ENCODE measurements at regions not wholly inside any gene's neighbourhood (a gene's known extent, or its start where the extent isn't known, plus 50 kb on each side); places are given as distances from the start of the nearest gene placed in this dataset.

DNA sequence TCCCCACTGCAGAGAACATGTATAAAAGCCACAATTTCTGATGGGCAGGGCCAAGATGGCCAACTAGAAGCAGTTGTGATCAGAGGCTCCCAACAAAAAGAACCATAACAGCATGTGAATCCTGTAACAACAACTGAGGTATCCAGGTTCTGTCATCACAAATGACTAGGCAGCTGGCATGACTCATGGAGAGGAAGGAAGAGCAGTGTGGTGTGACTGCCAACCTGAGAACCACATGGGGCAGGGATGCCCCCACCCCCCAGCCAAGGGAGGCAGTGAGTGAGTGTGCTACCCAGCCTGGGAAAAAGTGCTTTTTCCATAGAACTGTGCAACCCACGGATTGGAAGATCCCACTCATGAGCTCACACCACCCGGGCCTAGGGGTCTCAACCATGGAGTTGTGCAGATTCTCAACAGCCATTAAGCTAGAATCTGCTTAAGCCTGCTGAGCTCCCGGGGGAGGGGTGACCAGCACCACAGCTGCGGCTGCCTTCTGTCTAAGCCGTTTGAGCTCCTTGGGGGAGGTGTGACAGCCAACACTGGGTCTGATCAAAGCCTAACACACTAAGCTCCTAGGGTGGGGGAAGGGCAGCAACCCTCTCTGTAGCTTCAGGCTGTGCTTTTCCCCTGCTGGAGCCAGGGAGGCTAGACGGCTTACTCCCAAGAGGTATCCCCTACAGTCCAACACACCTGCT, 80.1 kb upstream of the DMAC1 start:
- Histone ChIP-seq H3K36me3 (replicated peaks in 1 of 2; ENCODE audit: control insufficient read depth in 1 of 2, insufficient read depth in 2 of 2, low read length in 2 of 2) (no peaks in the 10 kb centered on the region), H4K20me1 (ENCODE audit: insufficient read depth, low read length) (no peaks in the 10 kb centered on the region), H3K27me3 (ENCODE audit: control insufficient read depth in 2 of 2, insufficient read depth in 2 of 2, low read length in 2 of 2) (no peaks in the 10 kb centered on the region), H3K79me2 (ENCODE audit: insufficient read depth, low read length) (no peaks in the 10 kb centered on the region), H3K27ac (ENCODE audit: low read depth in 1 of 2, low read length in 2 of 2) (no peak overlapping the region), H3K9ac (ENCODE audit: insufficient read depth, low read length, poor library complexity, severe bottlenecking) (no peak overlapping the region), H2AFZ (ENCODE audit: insufficient read depth, low read depth, low read length, poor library complexity, severe bottlenecking) (no peak overlapping the region), H3K4me3 (replicated peaks in 1 of 3; ENCODE audit: low read depth in 2 of 3, low read length in 3 of 3) (no peak overlapping the region), H3K9me3 (replicated peaks in 1 of 2; ENCODE audit: control insufficient read depth in 1 of 2, insufficient read depth in 1 of 2, low read length in 2 of 2) (peaks cover 0 to 6% of the 10 kb centered on the region in 2 donors), H3K4me1 (ENCODE audit: control insufficient read depth in 1 of 2, insufficient read depth in 2 of 2, low read length in 2 of 2) (no peaks in the 10 kb centered on the region), H3K4me2 (replicated peaks; ENCODE audit: extremely low read depth, low read length, poor library complexity, severe bottlenecking) (no peak overlapping the region)
- Mint-ChIP-seq H3K4me3 (no peak overlapping the region), H3K27me3 (ENCODE audit: low read depth in 3 of 3) (peaks cover 0 to 3% (median 0%) of the 10 kb centered on the region in 3 donors), H3K36me3 (no peaks in the 10 kb centered on the region), H3K9me3 (peaks cover 4 to 23% (median 10%) of the 10 kb centered on the region in 7 donors), H3K27ac (no peak overlapping the region), H3K4me1 (peaks cover 4% of the 10 kb centered on the region)
- intact Hi-C loops (cut with micrococcal nuclease) = no loop called here
- TF ChIP-seq, protein P1, sequence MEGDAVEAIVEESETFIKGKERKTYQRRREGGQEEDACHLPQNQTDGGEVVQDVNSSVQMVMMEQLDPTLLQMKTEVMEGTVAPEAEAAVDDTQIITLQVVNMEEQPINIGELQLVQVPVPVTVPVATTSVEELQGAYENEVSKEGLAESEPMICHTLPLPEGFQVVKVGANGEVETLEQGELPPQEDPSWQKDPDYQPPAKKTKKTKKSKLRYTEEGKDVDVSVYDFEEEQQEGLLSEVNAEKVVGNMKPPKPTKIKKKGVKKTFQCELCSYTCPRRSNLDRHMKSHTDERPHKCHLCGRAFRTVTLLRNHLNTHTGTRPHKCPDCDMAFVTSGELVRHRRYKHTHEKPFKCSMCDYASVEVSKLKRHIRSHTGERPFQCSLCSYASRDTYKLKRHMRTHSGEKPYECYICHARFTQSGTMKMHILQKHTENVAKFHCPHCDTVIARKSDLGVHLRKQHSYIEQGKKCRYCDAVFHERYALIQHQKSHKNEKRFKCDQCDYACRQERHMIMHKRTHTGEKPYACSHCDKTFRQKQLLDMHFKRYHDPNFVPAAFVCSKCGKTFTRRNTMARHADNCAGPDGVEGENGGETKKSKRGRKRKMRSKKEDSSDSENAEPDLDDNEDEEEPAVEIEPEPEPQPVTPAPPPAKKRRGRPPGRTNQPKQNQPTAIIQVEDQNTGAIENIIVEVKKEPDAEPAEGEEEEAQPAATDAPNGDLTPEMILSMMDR (IDR thresholded peaks at IDR 0.05) = no peak
- peak in 2 of 3 donors; percentile 2 to 21 for DNase-seq
- no CpG with 5 or more reads among the region's 6 CpGs for WGBS (ENCODE audit: insufficient coverage)

DNA sequence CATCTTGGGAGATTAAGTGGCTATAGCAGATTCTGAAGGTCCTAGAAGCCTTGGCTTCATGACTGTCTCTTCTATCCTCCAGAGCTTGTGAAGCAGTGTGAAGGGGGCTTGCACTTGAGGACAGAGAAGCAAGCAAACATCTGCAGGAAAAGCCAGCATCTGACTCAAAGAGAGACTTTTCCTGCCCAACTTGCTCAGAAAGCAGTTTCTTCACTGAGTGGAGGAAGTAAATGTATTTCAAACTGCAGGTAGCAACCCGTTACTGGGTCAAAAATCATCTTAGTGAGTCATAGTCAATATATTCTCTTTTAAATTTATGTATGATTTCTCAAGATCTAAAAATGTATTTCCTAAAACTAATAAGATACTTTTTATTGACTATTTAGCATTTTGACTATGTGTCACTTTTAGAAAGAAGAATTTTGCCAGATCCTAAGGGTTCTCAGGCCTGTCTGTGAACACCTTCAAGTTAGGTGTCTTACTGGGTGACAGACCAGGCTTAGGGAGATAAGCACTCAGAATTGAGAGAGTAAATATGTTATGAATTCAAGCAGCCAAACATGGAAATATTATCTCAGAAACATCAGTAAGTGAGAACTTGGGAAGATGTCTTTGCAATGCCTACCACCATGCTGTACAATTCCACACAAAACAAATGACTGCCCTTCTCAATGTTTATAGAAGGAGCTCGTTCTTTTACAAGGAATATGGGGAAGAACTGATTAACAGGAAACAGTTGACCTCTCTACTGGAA, 72.6 kb upstream of the DMAC1 start:
- Histone ChIP-seq H3K36me3 (replicated peaks in 1 of 2; ENCODE audit: control insufficient read depth in 1 of 2, insufficient read depth in 2 of 2, low read length in 2 of 2) (no peaks in the 10 kb centered on the region), H4K20me1 (ENCODE audit: insufficient read depth, low read length) (no peaks in the 10 kb centered on the region), H3K27ac (ENCODE audit: low read depth in 1 of 2, low read length in 2 of 2) (no peak overlapping the region), H3K4me2 (replicated peaks; ENCODE audit: extremely low read depth, low read length, poor library complexity, severe bottlenecking) (no peak overlapping the region), H3K27me3 (ENCODE audit: control insufficient read depth in 2 of 2, insufficient read depth in 2 of 2, low read length in 2 of 2) (no peaks in the 10 kb centered on the region), H3K9me3 (replicated peaks in 1 of 2; ENCODE audit: control insufficient read depth in 1 of 2, insufficient read depth in 1 of 2, low read length in 2 of 2) (peaks cover 0 to 6% of the 10 kb centered on the region in 2 donors), H3K9ac (ENCODE audit: insufficient read depth, low read length, poor library complexity, severe bottlenecking) (no peak overlapping the region), H2AFZ (ENCODE audit: insufficient read depth, low read depth, low read length, poor library complexity, severe bottlenecking) (no peak overlapping the region), H3K4me1 (ENCODE audit: control insufficient read depth in 1 of 2, insufficient read depth in 2 of 2, low read length in 2 of 2) (no peaks in the 10 kb centered on the region), H3K4me3 (replicated peaks in 1 of 3; ENCODE audit: low read depth in 2 of 3, low read length in 3 of 3) (no peak overlapping the region), H3K79me2 (ENCODE audit: insufficient read depth, low read length) (no peaks in the 10 kb centered on the region)
- Mint-ChIP-seq H3K27me3 (ENCODE audit: low read depth in 3 of 3) (peaks cover 0 to 2% (median 0%) of the 10 kb centered on the region in 3 donors), H3K4me1 (no peaks in the 10 kb centered on the region), H3K9me3 (peaks cover 2 to 13% (median 9%) of the 10 kb centered on the region in 7 donors), H3K4me3 (no peak overlapping the region), H3K27ac (no peak overlapping the region), H3K36me3 (no peaks in the 10 kb centered on the region)
- DNase-seq = no peak
- intact Hi-C loops (cut with micrococcal nuclease) = no loop called here
- TF ChIP-seq, protein P1 (IDR thresholded peaks at IDR 0.05) = no peak
- no CpG with 5 or more reads among the region's 2 CpGs for WGBS (ENCODE audit: insufficient coverage)
